ELR (cell line): ENCODE measurements at regions not wholly inside any gene's neighbourhood (a gene's known extent, or its start where the extent isn't known, plus 50 kb on each side); places are given as distances from the start of the nearest gene placed in this dataset.

Source experiments
- DNase-seq: peaks from one replicate; pipeline ENCODE4 v3.0.0-alpha.2; 2015; ENCODE audit warnings: low read depth

DNA sequence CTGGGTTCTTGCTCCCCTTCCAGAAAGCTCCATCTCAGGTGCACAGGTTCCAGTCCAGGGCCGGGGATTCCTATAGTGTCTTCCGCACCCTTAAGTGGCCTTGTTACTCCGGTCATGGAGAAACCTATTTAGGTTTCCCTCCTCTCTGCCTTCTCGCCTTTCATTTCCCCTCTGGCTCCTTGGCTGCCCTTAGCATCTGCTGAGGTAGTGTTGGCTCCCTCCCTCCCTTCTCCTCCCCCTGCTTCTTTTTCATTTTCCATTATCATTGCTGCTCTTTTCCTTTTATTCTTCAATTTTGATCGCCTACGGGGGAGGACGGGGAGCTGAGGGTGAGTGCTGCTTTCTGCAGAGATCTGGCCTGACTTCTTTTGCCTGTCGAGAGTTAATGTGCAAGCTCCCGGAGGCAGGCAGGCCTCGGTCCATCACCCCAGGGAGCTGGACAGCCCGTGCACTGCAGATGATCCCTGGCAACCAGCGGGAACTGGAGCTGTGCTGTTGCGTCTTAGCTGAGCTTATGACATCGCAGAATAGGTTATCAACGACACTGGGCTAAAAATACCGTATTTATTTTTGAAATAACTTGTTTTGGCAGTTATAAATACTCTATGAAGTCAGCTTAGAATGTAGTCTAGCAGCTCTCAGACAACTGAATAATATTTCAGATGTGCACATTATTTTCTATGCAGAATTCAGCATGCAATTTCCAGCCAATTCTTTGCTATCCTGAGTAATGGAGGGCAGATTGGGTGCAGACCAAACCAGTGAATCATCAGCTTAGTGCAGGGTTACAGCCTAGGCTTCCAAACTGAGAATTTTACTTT lies 141.9 kb downstream of the SLC4A3 start:
- no peak for DNase-seq

DNA sequence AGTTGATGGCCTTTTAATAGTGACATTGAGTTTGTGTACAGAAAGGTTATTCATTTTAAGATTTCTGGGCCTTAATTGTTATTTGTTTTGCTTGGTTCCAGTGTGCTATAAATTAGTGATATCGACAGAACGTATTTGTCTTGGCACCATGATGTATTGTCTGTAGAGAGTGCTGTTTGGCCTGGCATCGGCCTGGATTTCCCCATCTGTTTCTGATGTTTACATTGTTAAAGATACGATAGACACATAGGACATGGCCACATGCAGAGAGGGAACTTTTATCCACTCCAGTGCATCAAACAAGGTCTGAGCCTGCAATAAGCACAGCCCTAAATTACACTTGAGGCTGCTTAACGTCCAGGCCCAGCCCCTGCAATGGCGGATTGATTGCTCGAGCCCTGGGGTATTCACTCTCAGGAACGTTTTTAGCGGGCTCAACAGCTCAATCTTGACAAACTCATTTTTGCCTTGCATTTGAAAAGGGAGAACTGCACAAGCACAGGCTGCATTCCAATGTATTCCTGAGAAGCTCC lies 144.7 kb downstream of the SLC4A3 start:
- DNase-seq = no peak

DNA sequence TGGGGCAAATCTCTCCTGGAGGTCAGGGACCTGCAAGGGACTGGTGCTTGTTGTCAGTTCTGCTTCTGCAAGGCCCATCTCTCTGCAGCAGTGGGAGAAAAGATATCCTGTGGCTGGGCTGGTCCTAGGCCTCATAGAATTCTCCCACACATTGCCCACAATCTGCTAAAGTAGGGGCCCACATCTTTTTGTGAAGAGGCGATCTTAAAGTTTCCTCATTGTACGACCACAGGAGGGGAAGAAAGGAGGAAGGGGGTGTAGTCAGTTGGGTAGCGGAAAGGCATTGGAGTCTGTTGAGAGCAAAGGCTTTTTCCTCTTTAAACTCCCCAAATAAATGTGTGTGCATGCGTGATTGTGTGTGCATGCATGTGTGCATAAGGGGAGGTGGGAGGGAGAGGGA lies 145.3 kb downstream of the SLC4A3 start:
- DNase-seq = no peak

DNA sequence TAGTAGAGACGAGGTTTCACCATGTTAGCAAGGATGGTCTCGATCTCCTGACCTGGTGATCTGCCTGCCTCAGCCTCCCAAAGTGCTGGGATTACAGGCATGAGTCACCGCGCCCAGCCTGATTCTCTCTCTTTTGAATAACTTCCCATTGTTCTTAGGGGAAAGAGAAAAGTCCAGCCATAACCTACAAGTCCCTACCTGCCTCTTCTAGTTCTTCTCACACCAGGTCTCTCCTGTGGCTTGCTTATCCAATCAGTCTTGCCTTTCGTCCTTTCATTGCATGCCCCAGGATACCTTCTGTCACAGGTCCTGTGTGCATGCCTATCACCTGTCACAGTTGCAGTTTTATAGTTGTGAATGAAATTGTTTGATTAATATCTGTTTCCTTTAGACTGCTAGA lies 148.1 kb downstream of the SLC4A3 start:
- no peak for DNase-seq

DNA sequence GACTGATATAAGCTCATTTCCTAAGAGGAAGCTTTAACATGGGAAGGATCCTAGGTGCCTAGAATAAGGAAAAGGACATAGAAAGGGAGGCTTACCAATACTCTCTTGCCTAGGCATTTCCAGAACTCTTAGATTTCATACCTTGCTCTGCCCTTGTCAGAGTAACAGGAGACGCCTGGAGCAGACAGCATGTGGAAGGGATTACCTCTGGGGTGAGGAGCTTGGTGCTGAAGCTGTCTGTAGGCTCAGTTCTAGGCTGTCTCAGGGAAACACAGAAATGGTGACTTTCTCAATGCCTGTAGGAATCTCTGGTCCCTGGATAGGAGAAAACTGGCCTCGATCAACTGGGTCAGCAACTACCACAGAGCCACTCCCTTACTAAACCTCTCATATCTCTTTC lies 150.0 kb downstream of the SLC4A3 start:
- DNase-seq = no peak

DNA sequence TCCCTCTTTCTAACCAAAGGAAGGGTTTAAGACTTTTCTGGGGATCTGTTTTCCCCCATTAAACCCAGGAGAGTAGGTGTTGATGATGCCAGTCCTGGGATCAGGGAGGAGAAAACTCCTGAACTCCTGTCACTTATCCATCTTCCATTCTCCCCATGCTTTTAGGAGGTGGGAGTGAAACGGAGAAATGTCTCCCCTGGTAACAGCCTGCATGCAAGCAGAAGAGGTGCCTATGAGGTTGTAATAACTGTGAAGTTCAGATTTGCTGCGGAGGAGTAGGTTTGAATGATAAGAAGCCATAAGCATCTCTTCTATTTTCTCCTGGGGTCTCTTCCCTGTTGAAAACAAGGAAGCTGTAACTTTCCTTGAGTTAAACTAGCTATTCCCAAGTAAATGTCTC lies 150.8 kb downstream of the SLC4A3 start:
- no peak for DNase-seq

DNA sequence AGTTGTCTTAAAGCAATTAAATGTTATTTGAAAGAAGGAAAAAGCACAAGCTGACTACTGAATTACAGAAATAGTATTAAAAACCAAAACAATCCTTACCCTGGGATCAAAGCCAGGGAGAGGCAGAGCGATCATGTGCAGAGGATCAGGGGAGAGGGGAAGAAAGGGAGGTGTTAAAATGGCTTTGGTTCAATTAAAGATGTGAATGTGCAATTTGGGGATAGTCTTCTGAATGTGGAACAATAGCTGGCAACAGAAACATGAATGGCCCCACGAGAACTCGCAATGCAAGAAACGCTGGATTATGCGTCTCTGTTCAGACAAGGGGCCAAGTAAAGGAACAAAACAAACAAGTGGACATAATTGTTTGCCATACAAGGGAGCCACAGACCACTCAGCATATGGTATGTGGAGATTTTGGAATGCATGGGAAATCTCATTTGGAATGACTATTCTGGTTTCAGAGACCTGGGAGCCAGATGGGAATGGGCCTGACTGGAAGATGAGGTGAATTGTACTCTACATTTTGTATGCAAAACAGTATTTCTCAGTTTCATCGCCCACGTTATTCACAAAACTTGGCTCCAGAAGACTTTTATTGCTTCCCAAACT lies 155.4 kb downstream of the SLC4A3 start:
- no peak for DNase-seq

DNA sequence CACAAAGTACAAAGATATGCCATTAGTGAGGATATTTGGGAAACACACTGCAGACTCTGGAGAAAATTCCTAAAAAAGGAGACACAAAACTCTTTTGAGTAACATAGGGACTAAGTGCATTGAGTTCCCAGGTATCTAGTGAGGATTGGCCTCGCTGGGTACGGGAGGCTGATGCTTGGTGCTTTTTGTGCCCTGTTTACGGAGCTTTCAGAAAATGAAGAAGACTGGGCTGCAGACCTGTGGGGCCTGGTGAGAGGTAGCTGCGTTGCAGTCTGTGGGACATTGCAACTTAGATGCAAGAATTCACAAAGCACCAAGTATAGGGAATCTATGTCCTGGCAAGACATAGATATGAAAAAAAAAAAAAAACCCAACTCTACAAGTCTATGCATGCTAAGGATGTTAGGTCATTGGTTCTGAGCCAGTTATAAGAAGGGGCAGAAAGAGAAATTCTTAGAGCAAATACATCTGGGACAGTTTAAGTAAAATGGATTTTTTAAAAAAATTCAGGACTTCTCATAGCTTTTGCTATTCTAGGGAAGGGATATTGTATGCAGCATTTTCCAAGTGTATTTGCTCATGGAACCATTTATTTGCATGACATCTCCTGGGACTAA lies 156.0 kb downstream of the SLC4A3 start:
- DNase-seq = no peak

DNA sequence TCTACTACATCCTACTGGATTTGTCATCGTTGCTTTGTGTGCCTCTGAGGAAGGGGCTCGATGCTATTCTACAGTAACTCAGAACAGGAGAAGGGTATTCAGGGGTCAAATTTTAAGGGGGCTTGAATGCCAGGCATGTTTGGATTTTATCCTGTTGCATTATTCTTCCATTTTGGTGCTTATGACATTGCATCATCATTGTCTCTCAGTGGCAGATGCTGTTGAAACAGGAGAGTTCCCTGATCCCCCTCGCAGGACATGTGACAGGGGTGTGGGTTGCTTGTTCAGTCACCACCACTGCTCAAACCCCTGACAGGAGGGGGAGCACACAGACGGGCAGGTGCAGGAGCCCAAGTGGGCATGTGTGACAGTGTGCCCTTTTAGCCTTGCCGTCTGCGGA lies 156.7 kb downstream of the SLC4A3 start:
- DNase-seq = no peak

DNA sequence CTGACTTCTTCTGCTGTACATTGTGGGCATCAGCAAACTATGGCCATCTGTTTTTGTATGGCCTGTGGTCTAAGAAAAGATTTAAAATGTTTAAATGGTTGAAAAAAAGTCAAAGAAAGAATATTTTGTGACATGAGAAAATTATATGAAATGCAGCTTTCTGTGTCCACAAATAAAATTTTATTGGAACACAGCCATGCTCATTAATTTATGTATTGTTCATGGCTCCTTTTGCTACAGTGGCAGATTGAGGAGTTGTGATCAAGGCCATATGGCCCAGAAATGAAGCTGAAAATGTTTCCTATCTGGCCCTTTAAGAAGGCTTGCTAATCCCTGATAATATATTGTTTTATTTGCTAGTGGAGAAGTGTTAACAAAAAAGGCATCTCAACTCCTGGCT lies 162.0 kb downstream of the SLC4A3 start:
- no peak for DNase-seq

DNA sequence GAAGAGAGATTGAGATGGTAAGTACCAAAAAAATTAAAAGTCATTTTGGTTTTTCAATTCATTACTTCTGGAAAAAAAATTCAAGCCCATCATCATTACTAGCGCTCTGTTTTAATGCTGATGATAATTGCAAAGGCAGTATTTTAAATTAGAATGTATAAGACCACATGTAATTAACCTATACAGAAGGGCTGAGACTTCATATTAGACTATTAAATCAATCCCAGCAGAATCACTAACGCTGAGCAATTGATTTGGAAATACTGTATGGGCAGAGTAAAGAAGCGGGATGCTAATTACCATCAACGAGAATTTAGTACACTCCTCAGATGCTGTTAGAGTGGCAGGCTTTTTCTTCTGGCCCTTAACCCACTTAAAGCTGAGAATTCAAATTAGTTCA lies 165.0 kb downstream of the SLC4A3 start:
- no peak for DNase-seq

DNA sequence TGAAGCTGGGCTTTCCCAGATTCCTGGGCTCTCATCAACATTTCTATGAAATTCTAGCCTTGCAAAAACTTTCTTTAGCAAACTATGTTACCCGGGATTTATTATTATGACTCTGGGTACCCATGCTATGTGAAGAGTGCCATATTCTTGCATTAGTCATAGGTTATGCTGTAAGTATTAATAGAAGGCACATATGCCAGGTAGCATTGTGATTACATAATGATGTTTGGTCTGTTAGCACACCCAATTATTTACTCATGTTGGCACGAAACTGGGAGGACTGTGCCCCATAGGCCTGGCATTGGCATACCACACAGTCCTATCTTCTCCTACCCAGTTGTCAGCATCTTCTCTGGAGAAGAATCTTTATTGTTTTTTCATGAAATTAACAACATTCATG lies 171.0 kb downstream of the SLC4A3 start:
- DNase-seq = no peak

DNA sequence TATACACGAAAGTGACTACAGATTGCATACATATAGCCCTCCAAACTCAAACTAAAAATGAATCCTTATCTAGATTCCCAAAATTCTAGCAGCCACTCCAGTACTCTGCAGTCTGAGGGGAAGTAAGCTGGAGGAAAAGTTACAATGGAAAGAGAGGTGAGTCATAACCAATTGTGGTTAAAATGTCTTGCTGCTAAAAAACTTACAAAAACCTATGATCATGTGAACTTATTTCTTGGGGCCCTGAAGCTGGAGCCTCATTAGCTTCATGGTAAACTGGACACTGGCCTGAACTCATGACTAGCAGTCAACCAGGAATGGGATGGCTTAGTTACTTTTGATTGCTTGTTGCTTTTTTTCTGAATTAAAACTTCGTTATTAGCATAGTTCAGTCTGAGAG lies 175.9 kb downstream of the SLC4A3 start:
- peak; percentile 40 for DNase-seq

DNA sequence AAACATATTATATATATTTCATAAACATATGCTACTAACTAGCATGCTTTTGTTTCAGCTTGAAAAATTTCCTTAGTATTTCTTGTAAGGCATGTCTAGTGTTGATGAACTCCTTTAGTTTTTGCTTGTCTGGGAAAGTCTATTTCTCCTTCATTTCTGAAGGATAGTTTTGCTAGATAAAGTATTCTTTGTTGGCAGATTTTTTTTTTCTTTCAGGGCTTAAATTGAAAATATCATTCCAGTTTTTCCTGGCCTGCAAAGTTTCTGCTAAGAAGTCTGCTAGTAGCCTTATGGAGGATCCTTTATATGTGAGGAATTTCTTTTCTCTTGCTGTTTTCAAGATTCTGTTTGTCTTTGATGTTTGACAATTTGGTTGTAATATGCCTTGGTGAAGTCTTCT lies 183.5 kb downstream of the SLC4A3 start:
- no peak for DNase-seq

DNA sequence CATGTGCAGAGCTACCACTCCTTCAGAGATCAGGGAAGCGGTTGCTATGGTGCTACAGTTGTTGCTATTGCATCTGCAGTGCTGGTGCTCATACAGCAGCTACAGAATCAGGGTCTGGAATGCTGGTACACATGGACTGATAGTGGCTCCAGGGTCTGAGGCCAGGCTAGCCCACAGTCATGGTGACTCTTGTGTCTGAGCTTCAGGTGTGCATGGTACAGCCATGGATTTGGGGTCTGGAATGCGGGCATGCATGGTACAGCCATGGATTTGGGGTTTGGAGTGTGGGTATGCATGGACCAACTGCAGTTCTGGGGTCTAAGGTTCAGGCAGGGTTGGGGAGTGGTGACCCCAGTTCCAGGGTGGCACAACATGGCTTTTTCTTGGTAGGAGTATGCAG lies 185.2 kb downstream of the SLC4A3 start:
- DNase-seq = no peak

DNA sequence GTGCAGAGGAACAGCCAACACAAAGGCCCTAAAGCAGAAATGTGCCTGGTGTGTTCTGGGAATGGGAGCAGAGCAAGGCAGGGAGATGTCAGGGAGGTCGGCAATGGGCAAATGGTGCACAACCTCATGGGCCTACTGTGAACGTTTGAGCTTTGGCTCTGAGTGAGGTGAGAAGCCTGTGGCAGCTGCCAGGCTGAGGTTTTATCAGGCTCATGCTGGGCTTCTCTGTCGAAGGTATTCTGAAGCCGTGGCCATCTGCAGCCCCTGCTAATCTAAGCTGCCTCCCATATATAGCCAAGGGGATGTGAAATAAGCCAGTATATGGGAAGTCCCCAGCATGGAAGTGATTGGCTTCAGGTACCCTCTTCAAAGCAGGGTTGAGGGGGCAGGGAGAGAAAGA lies 193.3 kb downstream of the SLC4A3 start:
- no peak for DNase-seq

DNA sequence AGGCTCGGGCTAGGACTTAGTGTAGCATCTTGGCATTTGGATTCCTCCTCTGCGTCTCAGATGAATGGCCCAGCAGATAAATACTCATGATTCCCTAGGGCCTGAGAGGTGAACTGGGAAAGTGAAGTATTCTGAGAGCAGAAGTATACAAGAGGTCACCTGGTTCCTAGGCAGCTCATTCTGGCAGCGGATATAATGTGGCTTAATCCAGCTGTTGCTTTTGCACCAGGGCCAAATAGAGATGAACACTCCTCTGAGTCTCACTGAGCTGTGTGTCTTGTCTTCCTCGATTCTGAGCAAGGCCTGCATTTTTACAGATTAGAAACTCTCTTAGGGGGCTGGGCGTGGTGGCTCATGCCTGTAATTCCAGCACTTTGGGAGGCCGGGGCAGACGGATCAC lies 196.1 kb downstream of the SLC4A3 start:
- no peak for DNase-seq

DNA sequence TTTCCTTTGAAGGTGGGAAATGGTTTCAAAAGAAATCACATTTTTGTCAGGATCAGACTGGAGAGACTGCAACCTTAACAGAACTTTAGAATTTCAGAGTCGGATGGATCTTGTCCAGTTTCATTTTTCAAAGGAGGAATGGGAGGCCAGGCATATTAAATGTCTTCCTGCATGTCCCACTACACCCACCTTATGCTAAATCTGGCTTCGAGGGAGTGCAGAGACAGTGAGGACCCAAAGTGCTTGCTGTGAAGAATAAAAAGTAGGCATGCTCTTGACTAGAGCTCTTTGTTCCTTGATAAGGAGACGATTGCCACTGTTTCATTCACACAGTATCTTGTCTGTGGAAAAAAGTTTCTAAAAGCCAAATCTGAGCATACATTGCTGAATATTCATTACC lies 197.6 kb downstream of the SLC4A3 start:
- DNase-seq = no peak

DNA sequence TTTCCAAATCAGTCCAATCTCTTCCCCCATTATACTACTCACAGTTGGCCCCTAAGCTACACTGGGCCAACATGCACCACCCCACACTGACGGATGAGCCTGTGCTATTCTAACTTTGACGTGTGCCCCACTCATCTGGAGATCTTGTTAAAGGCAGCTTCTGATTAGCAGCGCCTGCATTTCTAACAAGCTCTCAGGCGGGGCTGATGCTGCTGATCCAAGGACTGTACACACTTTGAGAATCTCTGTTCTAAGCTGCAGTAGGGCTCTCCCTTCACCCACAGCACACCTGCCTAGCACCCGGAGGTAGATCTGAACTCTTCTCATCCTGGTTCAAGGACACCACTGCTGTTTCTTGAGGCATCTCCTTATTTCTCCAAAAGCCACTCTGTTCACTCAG lies 200.7 kb downstream of the SLC4A3 start:
- DNase-seq = no peak

DNA sequence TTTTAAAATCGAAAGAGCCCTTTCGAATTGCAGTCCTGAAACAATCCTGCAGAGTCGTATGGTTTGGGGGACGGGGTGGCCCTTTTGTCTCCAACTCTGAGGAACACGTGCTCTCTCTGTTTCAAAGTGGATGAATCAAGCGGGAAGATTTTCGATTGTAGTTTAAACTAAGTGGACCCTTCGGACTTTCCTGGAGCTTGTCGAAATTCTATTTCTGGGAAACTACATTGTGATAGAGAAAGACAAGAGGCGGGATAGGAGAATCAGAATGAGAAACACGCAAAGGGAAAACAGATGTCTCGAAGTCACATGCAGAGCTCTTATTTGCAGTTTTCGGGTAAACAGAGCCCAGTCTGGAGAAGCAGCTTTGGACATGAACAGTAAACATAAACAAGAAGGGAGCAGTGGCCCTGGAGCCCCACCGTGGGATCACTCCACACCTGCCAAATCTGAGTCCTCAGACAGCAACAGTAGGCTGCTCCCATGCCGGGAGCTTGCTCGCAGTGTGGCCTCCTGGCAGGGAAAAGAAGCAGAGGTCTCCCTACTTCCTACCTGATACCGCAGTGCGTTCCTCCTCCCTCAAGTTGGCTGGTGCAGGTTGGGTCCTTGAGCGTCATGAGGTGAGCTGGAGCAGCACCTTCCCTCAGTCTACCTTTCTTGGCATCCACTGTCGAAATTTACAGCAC lies 202.4 kb downstream of the SLC4A3 start:
- no peak for DNase-seq

DNA sequence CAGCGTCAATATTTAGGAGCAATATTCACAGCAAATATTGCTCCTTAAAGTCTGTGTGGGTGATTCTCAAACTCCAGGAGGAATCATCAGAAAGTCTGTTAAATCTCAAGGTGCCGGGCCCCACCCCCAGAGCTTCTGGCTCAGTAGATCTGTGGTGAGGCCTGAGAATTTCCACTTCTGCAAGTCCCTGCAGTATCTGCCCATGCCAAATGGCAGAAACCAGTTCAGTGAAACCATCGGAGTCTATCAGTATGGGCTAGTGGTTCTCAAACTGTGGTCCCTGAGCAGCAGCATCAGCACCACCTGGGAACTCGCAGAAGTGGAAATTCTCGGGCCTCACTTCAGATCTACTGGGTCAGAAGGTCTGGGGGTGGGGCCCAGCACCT lies 202.9 kb downstream of the SLC4A3 start:
- no peak for DNase-seq

DNA sequence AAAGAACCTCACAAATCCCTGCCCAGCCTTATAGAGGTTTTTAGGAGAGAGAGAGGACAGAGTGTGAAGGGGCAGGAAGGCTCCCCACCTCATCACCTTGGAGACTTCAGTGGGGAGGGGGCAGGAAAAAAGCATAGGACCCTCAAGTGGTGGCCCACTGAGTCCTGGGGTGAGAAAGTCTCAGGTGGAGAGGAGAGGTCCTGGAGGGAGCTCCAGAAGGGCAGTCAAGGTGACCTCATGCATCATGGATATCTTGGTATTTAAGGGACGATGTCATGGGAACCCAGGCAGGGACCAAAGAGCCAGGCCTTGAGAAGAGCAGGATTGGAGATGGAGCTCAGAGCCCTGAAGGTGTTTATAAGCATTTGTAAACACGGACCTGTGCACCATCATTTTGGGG lies 204.5 kb downstream of the SLC4A3 start:
- no peak for DNase-seq

DNA sequence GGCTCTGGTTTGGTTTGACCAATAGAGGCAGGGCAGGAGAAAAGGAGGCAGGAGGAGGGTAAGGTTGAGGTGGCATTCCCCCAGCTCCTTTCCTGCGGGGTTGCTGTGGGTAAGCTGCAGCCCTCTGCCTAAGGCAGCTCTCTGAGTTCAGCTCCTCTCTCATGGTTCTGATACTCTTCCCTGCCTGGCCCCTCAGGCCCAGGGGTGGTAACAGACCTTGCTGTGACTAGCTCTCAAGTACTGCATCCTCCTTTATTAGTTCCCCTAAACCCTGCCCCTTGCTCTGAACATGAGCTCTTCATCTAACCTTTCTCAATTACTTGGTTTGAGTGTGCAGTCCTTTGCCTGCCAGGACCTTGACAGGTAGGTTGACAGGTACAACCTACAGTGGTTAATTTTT lies 205.5 kb downstream of the SLC4A3 start:
- DNase-seq = no peak
